ENCODE measurements at regions not wholly inside any gene's neighbourhood (a gene's known extent, or its start where the extent isn't known, plus 50 kb on each side); places are given as distances from the start of the nearest gene placed in this dataset.

DNA sequence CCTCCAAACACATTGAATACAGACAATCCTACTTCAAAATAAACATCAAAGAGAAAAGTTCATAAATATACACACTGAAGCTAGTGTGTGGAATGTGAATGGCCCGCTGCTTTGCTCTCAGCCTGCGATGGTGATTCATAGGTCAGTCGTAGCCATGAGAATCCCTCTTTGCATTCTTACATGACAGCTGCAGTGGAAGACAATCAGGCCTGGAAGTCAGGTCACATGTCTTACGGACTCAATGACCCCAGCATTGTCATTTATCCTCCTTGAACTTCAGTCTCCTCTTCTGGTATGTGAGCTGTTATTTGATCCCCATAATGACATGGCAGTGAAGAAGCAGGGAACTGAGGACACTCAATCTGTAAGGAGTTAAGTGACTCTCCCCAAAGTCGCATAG is 217.8 kb upstream of the EOMES start:
- no peaks in the 10 kb centered on the region for H3K36me3 ChIP-seq
- H3K9me3 ChIP-seq: no peaks in the 10 kb centered on the region
- intact Hi-C loops (cut with DNase I): no loop called here
- no peaks in the 10 kb centered on the region for H3K4me1 ChIP-seq
- 80 to 85% methylated on average over 5 of the region's 5 CpGs for WGBS, 2 donors
- no peak overlapping the region for H3K27ac ChIP-seq
- H3K4me3 ChIP-seq: no peak overlapping the region
- no peak for DNase-seq
- H3K27me3 ChIP-seq: no peaks in the 10 kb centered on the region
- TF ChIP-seq EP300 (IDR thresholded peaks at IDR 0.05): no peak
- TF ChIP-seq POLR2A (IDR thresholded peaks at IDR 0.05): no peak
- no peak for TF ChIP-seq POLR2AphosphoS5 (IDR thresholded peaks at IDR 0.05)
- TF ChIP-seq, protein P1, sequence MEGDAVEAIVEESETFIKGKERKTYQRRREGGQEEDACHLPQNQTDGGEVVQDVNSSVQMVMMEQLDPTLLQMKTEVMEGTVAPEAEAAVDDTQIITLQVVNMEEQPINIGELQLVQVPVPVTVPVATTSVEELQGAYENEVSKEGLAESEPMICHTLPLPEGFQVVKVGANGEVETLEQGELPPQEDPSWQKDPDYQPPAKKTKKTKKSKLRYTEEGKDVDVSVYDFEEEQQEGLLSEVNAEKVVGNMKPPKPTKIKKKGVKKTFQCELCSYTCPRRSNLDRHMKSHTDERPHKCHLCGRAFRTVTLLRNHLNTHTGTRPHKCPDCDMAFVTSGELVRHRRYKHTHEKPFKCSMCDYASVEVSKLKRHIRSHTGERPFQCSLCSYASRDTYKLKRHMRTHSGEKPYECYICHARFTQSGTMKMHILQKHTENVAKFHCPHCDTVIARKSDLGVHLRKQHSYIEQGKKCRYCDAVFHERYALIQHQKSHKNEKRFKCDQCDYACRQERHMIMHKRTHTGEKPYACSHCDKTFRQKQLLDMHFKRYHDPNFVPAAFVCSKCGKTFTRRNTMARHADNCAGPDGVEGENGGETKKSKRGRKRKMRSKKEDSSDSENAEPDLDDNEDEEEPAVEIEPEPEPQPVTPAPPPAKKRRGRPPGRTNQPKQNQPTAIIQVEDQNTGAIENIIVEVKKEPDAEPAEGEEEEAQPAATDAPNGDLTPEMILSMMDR (IDR thresholded peaks at IDR 0.05): no peak

GRCh38 chr3:27943106-27943505 is 221.0 kb upstream of the EOMES start:
- DNase-seq: no peak
- Histone ChIP-seq H3K27me3 (no peaks in the 10 kb centered on the region), H3K4me1 (no peaks in the 10 kb centered on the region), H3K9me3 (no peaks in the 10 kb centered on the region), H3K27ac (no peak overlapping the region), H3K4me3 (no peak overlapping the region), H3K36me3 (no peaks in the 10 kb centered on the region)
- intact Hi-C loops (cut with DNase I): no loop called here
- WGBS, 2 donors: 10 to 17% methylated on average over 3 of the region's 3 CpGs
- TF ChIP-seq EP300 (IDR thresholded peaks at IDR 0.05) (no peak), POLR2A (IDR thresholded peaks at IDR 0.05) (no peak), POLR2AphosphoS5 (IDR thresholded peaks at IDR 0.05) (no peak)
- TF ChIP-seq, protein P1 (IDR thresholded peaks at IDR 0.05): no peak

DNA sequence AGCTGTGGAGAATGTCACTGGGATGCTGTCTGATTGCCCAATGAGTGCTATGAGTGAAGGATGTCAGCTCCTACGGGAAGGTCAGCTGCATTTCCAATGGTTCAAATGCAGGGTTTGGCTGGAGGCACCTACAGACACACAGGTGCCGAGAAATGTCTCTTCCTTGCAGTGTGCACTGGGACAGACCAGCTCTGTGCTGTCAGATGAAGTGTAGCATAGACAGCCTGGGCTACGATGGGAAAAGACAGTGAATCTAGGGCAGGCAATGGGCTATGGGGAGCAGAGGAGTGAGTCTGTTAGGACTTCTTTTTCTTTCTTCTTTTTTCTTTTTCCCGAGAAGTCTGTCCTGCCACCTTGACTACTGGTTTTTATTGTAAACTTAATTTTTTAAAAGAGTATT is 223.1 kb upstream of the EOMES start:
- Histone ChIP-seq H3K9me3 (no peaks in the 10 kb centered on the region), H3K36me3 (no peaks in the 10 kb centered on the region), H3K4me3 (no peak overlapping the region), H3K27me3 (no peaks in the 10 kb centered on the region), H3K27ac (no peak overlapping the region), H3K4me1 (no peaks in the 10 kb centered on the region)
- intact Hi-C loops (cut with DNase I): no loop called here
- DNase-seq: no peak
- WGBS, 2 donors: 88 to 91% methylated on average over 4 of the region's 4 CpGs
- no peak for TF ChIP-seq POLR2AphosphoS5 (IDR thresholded peaks at IDR 0.05)
- no peak for TF ChIP-seq POLR2A (IDR thresholded peaks at IDR 0.05)
- TF ChIP-seq, protein P1 (IDR thresholded peaks at IDR 0.05): no peak
- TF ChIP-seq EP300 (IDR thresholded peaks at IDR 0.05): no peak

GRCh38 chr3:27960133-27960532 is 238.0 kb upstream of the EOMES start:
- no peaks in the 10 kb centered on the region for H3K4me1 ChIP-seq
- H3K27me3 ChIP-seq: no peaks in the 10 kb centered on the region
- WGBS, 2 donors: 51 to 75% methylated on average over 2 of the region's 2 CpGs
- DNase-seq: no peak
- intact Hi-C loops (cut with DNase I): no loop called here
- H3K9me3 ChIP-seq: no peaks in the 10 kb centered on the region
- no peak overlapping the region for H3K27ac ChIP-seq
- H3K4me3 ChIP-seq: no peak overlapping the region
- H3K36me3 ChIP-seq: no peaks in the 10 kb centered on the region
- no peak for TF ChIP-seq POLR2A (IDR thresholded peaks at IDR 0.05)
- TF ChIP-seq, protein P1 (IDR thresholded peaks at IDR 0.05): no peak
- TF ChIP-seq POLR2AphosphoS5 (IDR thresholded peaks at IDR 0.05): no peak

GRCh38 chr3:27963519-27963918 is 241.4 kb upstream of the EOMES start:
- Histone ChIP-seq H3K4me3 (no peak overlapping the region), H3K36me3 (no peaks in the 10 kb centered on the region), H3K27ac (no peak overlapping the region), H3K4me1 (no peaks in the 10 kb centered on the region), H3K27me3 (no peaks in the 10 kb centered on the region), H3K9me3 (no peaks in the 10 kb centered on the region)
- DNase-seq: no peak
- WGBS, 2 donors: 93 to 94% methylated on average over 3 of the region's 3 CpGs
- TF ChIP-seq POLR2A (IDR thresholded peaks at IDR 0.05): no peak
- TF ChIP-seq EP300 (IDR thresholded peaks at IDR 0.05): no peak
- TF ChIP-seq, protein P1 (IDR thresholded peaks at IDR 0.05): no peak
- TF ChIP-seq POLR2AphosphoS5 (IDR thresholded peaks at IDR 0.05): no peak
- intact Hi-C loops (cut with DNase I): no loop called here
